ENCODE measurements at regions not wholly inside any gene's neighbourhood (a gene's known extent, or its start where the extent isn't known, plus 50 kb on each side); places are given as distances from the start of the nearest gene placed in this dataset.
A peak's percentile ranks its signal among the peaks of the same experiment; 100 is the strongest.

DNA sequence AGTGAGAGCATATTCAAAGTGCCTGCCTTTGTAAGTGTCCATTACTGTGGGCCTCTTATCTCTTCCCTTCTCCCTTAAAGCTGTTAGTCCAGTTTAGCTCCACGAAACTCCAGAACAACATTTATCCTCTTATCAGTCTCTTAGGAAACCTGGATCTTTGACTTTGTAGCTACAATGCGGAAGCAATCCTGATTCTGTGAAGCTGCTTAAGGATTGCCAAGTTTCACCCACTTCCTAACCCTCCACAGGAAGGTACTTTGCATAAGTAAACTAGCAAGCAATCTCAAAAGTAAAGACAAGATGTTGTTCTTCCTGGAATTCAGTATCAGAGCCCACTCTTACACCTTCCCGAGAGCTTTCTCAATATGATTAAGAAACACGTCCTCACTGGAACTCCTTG, 164.9 kb upstream of the USP25 start:
- no peaks in the 10 kb centered on the region for H3K9me3 ChIP-seq (ENCODE audit: control insufficient read depth in 2 of 2, insufficient read depth in 1 of 2, low read length in 1 of 2)
- H3K4me3 ChIP-seq (ENCODE audit: low read length in 2 of 2), result no peak overlapping the region
- no peak overlapping the region for H3K27ac ChIP-seq (ENCODE audit: low read depth in 1 of 2, low read length in 1 of 2)
- no peaks in the 10 kb centered on the region for H3K27me3 ChIP-seq (ENCODE audit: control insufficient read depth in 2 of 2, insufficient read depth in 1 of 2, low read length in 1 of 2)
- WGBS, result 87% methylated on average over 4 of the region's 4 CpGs
- H3K4me1 ChIP-seq (ENCODE audit: control insufficient read depth in 2 of 2, insufficient read depth in 2 of 2, low read length in 2 of 2), result no peaks in the 10 kb centered on the region
- no peaks in the 10 kb centered on the region for H3K36me3 ChIP-seq (ENCODE audit: control insufficient read depth in 2 of 2, insufficient read depth in 2 of 2, low read length in 1 of 2)
- DNase-seq (ENCODE audit: low read depth in 6 of 9, low spot score in 9 of 9), result no peak

DNA sequence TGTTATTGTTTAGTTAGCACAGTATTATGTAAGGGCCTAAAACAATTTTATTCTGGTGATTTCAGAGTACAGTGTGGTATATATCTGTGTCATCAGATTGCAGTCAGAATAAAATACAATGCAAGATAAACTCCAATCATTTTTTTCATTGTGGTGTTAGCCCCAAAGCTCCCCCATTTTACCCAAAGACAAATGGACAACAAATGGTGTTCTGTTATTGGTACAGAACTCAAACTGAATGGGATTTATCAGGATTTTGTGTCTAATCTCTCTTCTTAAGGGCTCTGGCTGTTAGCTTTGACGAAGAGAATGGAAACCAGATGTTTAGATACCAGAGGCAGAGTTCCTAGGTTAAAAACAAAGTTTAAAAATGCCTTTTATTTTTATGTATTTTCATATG, 163.1 kb upstream of the USP25 start:
- no peak for DNase-seq (ENCODE audit: low read depth in 6 of 9, low spot score in 9 of 9)
- WGBS, result 92% methylated on average over 1 of the region's 1 CpG
- Histone ChIP-seq H3K27ac (ENCODE audit: low read depth in 1 of 2, low read length in 1 of 2) (no peak overlapping the region), H3K27me3 (ENCODE audit: control insufficient read depth in 2 of 2, insufficient read depth in 1 of 2, low read length in 1 of 2) (no peaks in the 10 kb centered on the region), H3K4me3 (ENCODE audit: low read length in 2 of 2) (no peak overlapping the region), H3K9me3 (ENCODE audit: control insufficient read depth in 2 of 2, insufficient read depth in 1 of 2, low read length in 1 of 2) (no peaks in the 10 kb centered on the region), H3K36me3 (ENCODE audit: control insufficient read depth in 2 of 2, insufficient read depth in 2 of 2, low read length in 1 of 2) (no peaks in the 10 kb centered on the region), H3K4me1 (ENCODE audit: control insufficient read depth in 2 of 2, insufficient read depth in 2 of 2, low read length in 2 of 2) (no peaks in the 10 kb centered on the region)

DNA sequence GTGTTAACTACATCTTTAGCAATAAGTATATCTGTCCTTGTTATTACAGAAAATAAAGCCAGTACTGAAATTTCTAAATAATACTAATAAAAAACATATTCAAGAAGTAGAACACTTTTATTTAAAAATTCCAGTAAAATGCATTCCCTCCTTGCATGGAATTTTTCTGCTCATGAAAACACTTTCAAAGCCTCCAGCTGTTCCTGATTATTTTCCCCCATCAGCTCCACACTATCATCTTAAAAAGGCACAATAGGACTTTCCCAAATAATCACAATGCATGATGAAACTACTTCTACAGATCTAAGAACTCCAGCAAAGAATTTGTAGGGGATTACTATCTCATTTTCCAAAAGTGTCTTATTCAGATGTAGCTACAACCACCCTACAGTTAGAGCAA, 162.6 kb upstream of the USP25 start:
- no peaks in the 10 kb centered on the region for H3K27me3 ChIP-seq (ENCODE audit: control insufficient read depth in 2 of 2, insufficient read depth in 1 of 2, low read length in 1 of 2)
- H3K9me3 ChIP-seq (ENCODE audit: control insufficient read depth in 2 of 2, insufficient read depth in 1 of 2, low read length in 1 of 2), result no peaks in the 10 kb centered on the region
- no peak overlapping the region for H3K4me3 ChIP-seq (ENCODE audit: low read length in 2 of 2)
- no peak overlapping the region for H3K27ac ChIP-seq (ENCODE audit: low read depth in 1 of 2, low read length in 1 of 2)
- DNase-seq (ENCODE audit: low read depth in 6 of 9, low spot score in 9 of 9), result no peak
- no peaks in the 10 kb centered on the region for H3K4me1 ChIP-seq (ENCODE audit: control insufficient read depth in 2 of 2, insufficient read depth in 2 of 2, low read length in 2 of 2)
- no peaks in the 10 kb centered on the region for H3K36me3 ChIP-seq (ENCODE audit: control insufficient read depth in 2 of 2, insufficient read depth in 2 of 2, low read length in 1 of 2)

DNA sequence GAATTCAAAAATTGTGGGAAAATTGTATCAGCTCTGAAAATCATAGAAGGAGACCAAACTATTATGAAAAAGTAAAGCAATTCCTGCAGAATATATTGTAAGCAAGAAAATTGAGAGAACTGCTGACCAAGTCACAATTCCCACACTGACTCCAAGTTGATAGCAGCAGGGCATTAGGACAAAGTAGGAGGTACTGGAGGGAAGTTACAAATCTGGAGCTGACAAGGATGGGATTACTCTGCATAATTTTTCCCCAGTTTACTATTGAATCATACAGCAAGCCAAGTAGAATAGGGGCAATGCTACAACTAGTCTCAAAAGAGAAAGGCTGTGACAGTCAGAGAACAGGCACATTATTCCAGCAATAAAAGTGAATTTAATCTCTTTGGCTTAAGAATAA, 161.3 kb upstream of the USP25 start:
- Histone ChIP-seq H3K36me3 (ENCODE audit: control insufficient read depth in 2 of 2, insufficient read depth in 2 of 2, low read length in 1 of 2) (no peaks in the 10 kb centered on the region), H3K27ac (ENCODE audit: low read depth in 1 of 2, low read length in 1 of 2) (no peak overlapping the region), H3K4me3 (ENCODE audit: low read length in 2 of 2) (no peak overlapping the region), H3K27me3 (ENCODE audit: control insufficient read depth in 2 of 2, insufficient read depth in 1 of 2, low read length in 1 of 2) (no peaks in the 10 kb centered on the region), H3K4me1 (ENCODE audit: control insufficient read depth in 2 of 2, insufficient read depth in 2 of 2, low read length in 2 of 2) (no peaks in the 10 kb centered on the region), H3K9me3 (ENCODE audit: control insufficient read depth in 2 of 2, insufficient read depth in 1 of 2, low read length in 1 of 2) (no peaks in the 10 kb centered on the region)
- no peak for DNase-seq (ENCODE audit: low read depth in 6 of 9, low spot score in 9 of 9)

DNA sequence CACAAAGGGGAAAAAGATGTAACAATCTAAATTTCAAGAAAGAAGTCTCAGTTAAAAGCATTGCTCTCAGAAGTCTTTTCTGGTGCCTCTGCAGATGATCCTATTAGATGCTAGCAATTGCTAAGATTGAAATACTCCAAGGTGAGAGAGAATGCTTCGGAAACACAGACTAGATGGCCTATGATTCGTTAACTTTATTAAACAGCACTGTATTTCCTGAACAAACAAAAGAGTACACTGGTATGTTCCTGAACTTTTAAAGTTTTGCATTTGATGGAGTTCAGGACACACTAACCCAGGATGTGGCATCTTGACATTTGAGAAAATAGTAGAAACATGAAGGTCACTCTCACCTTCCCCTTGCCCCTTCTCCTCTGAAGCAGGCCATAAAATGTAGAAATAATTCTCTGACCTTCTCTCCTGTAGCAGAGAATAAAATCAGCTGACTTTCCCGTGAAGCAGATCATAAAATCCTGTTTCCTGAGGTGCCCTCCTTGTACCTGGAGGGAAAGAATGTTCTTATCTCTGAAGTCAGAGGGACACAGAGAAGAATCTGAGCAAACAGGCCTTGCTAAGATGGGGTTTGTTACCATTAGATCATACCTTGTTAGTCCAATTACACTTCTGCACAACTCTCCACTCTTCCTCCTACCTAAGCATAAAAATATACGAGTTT, 142.9 kb upstream of the USP25 start:
- Histone ChIP-seq H3K27me3 (ENCODE audit: control insufficient read depth in 2 of 2, insufficient read depth in 1 of 2, low read length in 1 of 2) (no peaks in the 10 kb centered on the region), H3K4me1 (ENCODE audit: control insufficient read depth in 2 of 2, insufficient read depth in 2 of 2, low read length in 2 of 2) (no peaks in the 10 kb centered on the region), H3K36me3 (ENCODE audit: control insufficient read depth in 2 of 2, insufficient read depth in 2 of 2, low read length in 1 of 2) (no peaks in the 10 kb centered on the region), H3K27ac (ENCODE audit: low read depth in 1 of 2, low read length in 1 of 2) (no peak overlapping the region), H3K4me3 (ENCODE audit: low read length in 2 of 2) (no peak overlapping the region), H3K9me3 (ENCODE audit: control insufficient read depth in 2 of 2, insufficient read depth in 1 of 2, low read length in 1 of 2) (no peaks in the 10 kb centered on the region)
- no peak for DNase-seq (ENCODE audit: low read depth in 6 of 9, low spot score in 9 of 9)
- 95% methylated on average over 4 of the region's 4 CpGs for WGBS

DNA sequence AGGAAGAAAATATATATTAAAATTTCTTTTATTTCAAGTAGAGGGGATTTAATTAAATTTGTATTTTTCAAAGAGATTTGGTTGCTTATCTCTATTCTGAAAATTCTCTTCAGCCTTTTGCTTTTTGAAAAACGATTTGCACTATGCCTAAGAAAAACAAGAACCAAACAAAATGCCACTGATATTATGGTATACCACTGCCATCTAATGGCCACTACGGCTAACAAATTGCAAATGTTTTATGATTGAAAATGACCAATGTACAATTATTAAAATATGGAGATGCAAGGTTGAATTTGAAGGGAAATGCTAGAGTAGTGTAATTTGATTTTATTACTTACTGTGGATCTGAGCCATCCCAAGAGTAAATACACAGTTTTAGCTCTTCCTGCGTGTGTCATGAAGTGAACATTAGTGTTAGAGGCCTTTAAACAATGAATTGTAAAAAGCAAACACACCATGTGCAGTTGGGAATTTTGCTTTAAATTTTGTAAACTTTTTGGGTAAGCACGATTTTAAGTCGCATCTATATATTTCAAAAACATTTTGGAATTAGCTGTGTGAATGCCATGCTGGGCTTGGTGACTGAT, 137.4 kb upstream of the USP25 start:
- DNase-seq (ENCODE audit: low read depth in 6 of 9, low spot score in 9 of 9), result peak; percentile 14 to 63 (median 23)
- no peaks in the 10 kb centered on the region for H3K36me3 ChIP-seq (ENCODE audit: control insufficient read depth in 2 of 2, insufficient read depth in 2 of 2, low read length in 1 of 2)
- no peak overlapping the region for H3K4me3 ChIP-seq (ENCODE audit: low read length in 2 of 2)
- 35% methylated on average over 5 of the region's 5 CpGs for WGBS
- no peak overlapping the region for H3K27ac ChIP-seq (ENCODE audit: low read depth in 1 of 2, low read length in 1 of 2)
- no peaks in the 10 kb centered on the region for H3K27me3 ChIP-seq (ENCODE audit: control insufficient read depth in 2 of 2, insufficient read depth in 1 of 2, low read length in 1 of 2)
- H3K4me1 ChIP-seq (ENCODE audit: control insufficient read depth in 2 of 2, insufficient read depth in 2 of 2, low read length in 2 of 2), result no peaks in the 10 kb centered on the region
- H3K9me3 ChIP-seq (ENCODE audit: control insufficient read depth in 2 of 2, insufficient read depth in 1 of 2, low read length in 1 of 2), result no peaks in the 10 kb centered on the region

DNA sequence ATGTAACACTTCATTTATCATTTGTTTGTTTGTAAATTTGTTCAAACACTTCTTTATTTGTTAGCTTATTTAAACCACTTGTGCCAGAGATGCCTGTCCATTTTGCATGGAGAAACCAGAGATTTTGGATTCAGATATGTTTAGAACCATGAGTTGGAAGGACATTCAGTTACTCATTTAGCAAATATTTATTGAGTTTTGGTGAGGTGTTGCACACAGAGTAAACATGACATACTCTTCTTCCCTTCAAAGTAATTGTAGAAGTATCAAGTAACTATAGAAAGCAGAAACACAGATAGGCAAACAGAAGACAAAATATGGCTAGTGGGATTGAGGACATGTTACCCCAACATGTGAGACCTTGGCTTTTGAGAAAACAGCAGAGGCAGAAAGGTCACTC, 136.8 kb upstream of the USP25 start:
- Histone ChIP-seq H3K9me3 (ENCODE audit: control insufficient read depth in 2 of 2, insufficient read depth in 1 of 2, low read length in 1 of 2) (no peaks in the 10 kb centered on the region), H3K4me3 (ENCODE audit: low read length in 2 of 2) (no peak overlapping the region), H3K27ac (ENCODE audit: low read depth in 1 of 2, low read length in 1 of 2) (no peak overlapping the region), H3K27me3 (ENCODE audit: control insufficient read depth in 2 of 2, insufficient read depth in 1 of 2, low read length in 1 of 2) (no peaks in the 10 kb centered on the region), H3K4me1 (ENCODE audit: control insufficient read depth in 2 of 2, insufficient read depth in 2 of 2, low read length in 2 of 2) (no peaks in the 10 kb centered on the region), H3K36me3 (ENCODE audit: control insufficient read depth in 2 of 2, insufficient read depth in 2 of 2, low read length in 1 of 2) (no peaks in the 10 kb centered on the region)
- no peak for DNase-seq (ENCODE audit: low read depth in 6 of 9, low spot score in 9 of 9)

DNA sequence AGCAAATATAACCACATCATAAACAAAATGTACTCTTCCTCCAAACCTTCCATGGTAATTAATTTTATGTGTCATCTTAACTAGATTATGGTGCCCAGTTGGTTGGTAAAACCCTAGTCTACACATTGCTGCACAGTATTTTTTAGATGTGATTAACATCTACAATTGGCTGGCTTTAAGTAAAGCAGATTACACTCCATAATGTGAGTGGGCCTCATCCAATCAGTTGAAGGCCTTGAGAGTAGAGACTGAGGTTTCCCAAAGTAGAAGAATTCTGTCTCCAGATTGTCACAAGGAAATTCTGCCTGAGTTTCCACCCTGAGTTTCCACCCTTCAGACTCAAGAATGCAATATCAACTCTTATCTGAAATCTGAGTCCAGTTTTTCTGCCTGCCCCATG, 128.4 kb upstream of the USP25 start:
- no peak for DNase-seq (ENCODE audit: low read depth in 6 of 9, low spot score in 9 of 9)
- no peaks in the 10 kb centered on the region for H3K27me3 ChIP-seq (ENCODE audit: control insufficient read depth in 2 of 2, insufficient read depth in 1 of 2, low read length in 1 of 2)
- no peaks in the 10 kb centered on the region for H3K36me3 ChIP-seq (ENCODE audit: control insufficient read depth in 2 of 2, insufficient read depth in 2 of 2, low read length in 1 of 2)
- no peaks in the 10 kb centered on the region for H3K4me1 ChIP-seq (ENCODE audit: control insufficient read depth in 2 of 2, insufficient read depth in 2 of 2, low read length in 2 of 2)
- H3K9me3 ChIP-seq (ENCODE audit: control insufficient read depth in 2 of 2, insufficient read depth in 1 of 2, low read length in 1 of 2), result no peaks in the 10 kb centered on the region
- H3K4me3 ChIP-seq (ENCODE audit: low read length in 2 of 2), result no peak overlapping the region
- H3K27ac ChIP-seq (ENCODE audit: low read depth in 1 of 2, low read length in 1 of 2), result no peak overlapping the region

DNA sequence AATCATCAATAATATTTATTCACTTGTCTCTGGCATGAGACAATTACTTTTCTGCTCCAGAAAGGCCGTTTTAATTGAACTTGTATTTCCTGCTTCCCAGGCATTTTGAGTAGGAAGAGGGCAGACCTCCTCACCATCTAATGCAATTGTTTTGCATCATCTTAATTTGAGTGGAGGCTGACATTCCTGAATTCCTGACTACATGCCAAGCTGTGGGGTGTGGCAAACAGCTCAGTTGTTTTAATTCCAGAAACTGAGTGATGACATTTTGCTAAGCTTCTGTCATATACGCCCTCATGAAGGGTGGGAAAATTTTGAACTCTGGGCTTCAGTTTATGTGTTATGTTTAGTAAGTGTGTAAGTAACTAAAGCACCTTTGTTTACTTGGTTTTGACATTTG, 125.4 kb upstream of the USP25 start:
- H3K27ac ChIP-seq (ENCODE audit: low read depth in 1 of 2, low read length in 1 of 2), result no peak overlapping the region
- no peak for DNase-seq (ENCODE audit: low read depth in 6 of 9, low spot score in 9 of 9)
- WGBS, result 90% methylated on average over 2 of the region's 2 CpGs
- no peak overlapping the region for H3K4me3 ChIP-seq (ENCODE audit: low read length in 2 of 2)
- H3K4me1 ChIP-seq (ENCODE audit: control insufficient read depth in 2 of 2, insufficient read depth in 2 of 2, low read length in 2 of 2), result no peaks in the 10 kb centered on the region
- no peaks in the 10 kb centered on the region for H3K9me3 ChIP-seq (ENCODE audit: control insufficient read depth in 2 of 2, insufficient read depth in 1 of 2, low read length in 1 of 2)
- no peaks in the 10 kb centered on the region for H3K27me3 ChIP-seq (ENCODE audit: control insufficient read depth in 2 of 2, insufficient read depth in 1 of 2, low read length in 1 of 2)
- no peaks in the 10 kb centered on the region for H3K36me3 ChIP-seq (ENCODE audit: control insufficient read depth in 2 of 2, insufficient read depth in 2 of 2, low read length in 1 of 2)

DNA sequence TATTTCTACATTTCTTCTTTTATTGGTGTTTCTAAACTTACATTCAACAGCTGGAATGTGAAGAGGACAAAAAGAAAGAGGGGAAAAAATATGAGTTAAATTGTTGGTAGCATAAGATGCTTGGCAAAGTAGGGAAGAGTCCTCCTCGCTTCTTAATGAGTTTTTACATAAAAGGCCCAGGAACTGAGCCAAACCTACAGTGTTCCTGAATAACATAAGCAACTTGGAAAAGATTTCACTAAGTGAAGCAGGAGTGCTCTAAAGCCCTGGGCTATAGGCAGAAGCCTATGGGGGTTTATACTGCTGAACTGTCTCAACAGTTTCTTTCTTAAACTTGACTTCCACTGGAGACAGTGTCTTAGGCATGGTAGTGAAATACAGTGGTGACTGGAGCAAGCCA, 115.0 kb upstream of the USP25 start:
- H3K4me1 ChIP-seq (ENCODE audit: control insufficient read depth in 2 of 2, insufficient read depth in 2 of 2, low read length in 2 of 2), result no peaks in the 10 kb centered on the region
- H3K27me3 ChIP-seq (ENCODE audit: control insufficient read depth in 2 of 2, insufficient read depth in 1 of 2, low read length in 1 of 2), result no peaks in the 10 kb centered on the region
- no peak for DNase-seq (ENCODE audit: low read depth in 6 of 9, low spot score in 9 of 9)
- H3K9me3 ChIP-seq (ENCODE audit: control insufficient read depth in 2 of 2, insufficient read depth in 1 of 2, low read length in 1 of 2), result no peaks in the 10 kb centered on the region
- no peak overlapping the region for H3K4me3 ChIP-seq (ENCODE audit: low read length in 2 of 2)
- H3K27ac ChIP-seq (ENCODE audit: low read depth in 1 of 2, low read length in 1 of 2), result no peak overlapping the region
- 90% methylated on average over 1 of the region's 1 CpG for WGBS
- no peaks in the 10 kb centered on the region for H3K36me3 ChIP-seq (ENCODE audit: control insufficient read depth in 2 of 2, insufficient read depth in 2 of 2, low read length in 1 of 2)

All from thymus (tissue), 11 donors.